H1 (cell line): ENCODE measurements at regions not wholly inside any gene's neighbourhood (a gene's known extent, or its start where the extent isn't known, plus 50 kb on each side); places are given as distances from the start of the nearest gene placed in this dataset.

Experiments used
- CTCF ChIA-PET: fragments of 300-600 bp; sonication (Branson Sonifier 250); formaldehyde crosslinking; loops from one replicate; lab custom pipeline; 2021; ENCODE audit not compliant: partially characterized antibody; lab: Charles Lee
- POLR2A ChIA-PET: fragments of 300-600 bp; sonication (Branson Sonifier 250); formaldehyde crosslinking; loops from one replicate; lab custom pipeline; 2021; ENCODE audit warnings: inconsistent platforms; ENCODE audit not compliant: partially characterized antibody; lab: Charles Lee
- DNase-seq, 2 experiments: peaks; one replicate each; pipeline versions ENCODE4 v3.0.0 to v3.0.0-alpha.2; 2010 to 2022; ENCODE audit warnings: low spot score in 2 of 2, low read depth in 1 of 2, mixed read lengths in 1 of 2
- FAIRE-seq: peaks from 2 replicates; lab custom pipeline; 2011; peaks lifted over from hg19 to GRCh38; lab: Jason Lieb, UNC
- H2AFZ ChIP-seq: 2 replicates; pipeline ENCODE4 v1.8.1; 2012; ENCODE audit warnings: low read length, inconsistent platforms
- H2AK5ac ChIP-seq: 2 replicates; pipeline ENCODE4 v1.6.1; 2013; ENCODE audit warnings: low read depth, low read length
- H2BK120ac ChIP-seq: replicated peaks from 2 replicates; pipeline ENCODE3; 2013; ENCODE audit warnings: low read depth, low read length, inconsistent platforms
- H2BK12ac ChIP-seq: 2 replicates; pipeline ENCODE4 v1.6.1; 2013; ENCODE audit warnings: low read depth, low read length
- H2BK15ac ChIP-seq: 2 replicates; pipeline ENCODE4 v1.6.1; 2013; ENCODE audit warnings: low read length
- H2BK20ac ChIP-seq: 2 replicates; pipeline ENCODE4 v1.6.1; 2013; ENCODE audit warnings: low read length
- H2BK5ac ChIP-seq: 2 replicates; pipeline ENCODE4 v1.6.1; 2013; ENCODE audit warnings: low read depth, low read length
- H3K14ac ChIP-seq: 2 replicates; pipeline ENCODE4 v1.6.1; 2013; ENCODE audit warnings: inconsistent platforms; ENCODE audit not compliant: insufficient read length
- H3K18ac ChIP-seq: 2 replicates; pipeline ENCODE4 v1.6.1; 2013; ENCODE audit warnings: low read length; ENCODE audit errors: extremely low read depth
- H3K23ac ChIP-seq: 2 replicates; pipeline ENCODE4 v1.6.1; 2013; ENCODE audit warnings: inconsistent platforms; ENCODE audit not compliant: insufficient read length
- H3K23me2 ChIP-seq: 2 replicates; pipeline ENCODE4 v1.6.1; 2013; ENCODE audit warnings: low read depth, low read length
- H3K27ac ChIP-seq: 2 replicates; pipeline ENCODE4 v1.6.1; 2011; ENCODE audit warnings: low read depth, low read length, inconsistent platforms
- H3K27me3 ChIP-seq, 4 experiments: replicated peaks in 1 of 4; 1 replicate in 1 of 4; 2 replicates in 3 of 4; pipeline versions ENCODE4 v1.6.1 to v1.8.1; 2011 to 2013; ENCODE audit warnings: low read length in 3 of 4, mild to moderate bottlenecking in 3 of 4, inconsistent platforms in 2 of 4, mixed read lengths in 2 of 4, moderate library complexity in 1 of 4; ENCODE audit not compliant: control insufficient read depth in 3 of 4, insufficient read depth in 3 of 4; ENCODE audit errors: extremely low read depth in 1 of 4
- H3K36me3 ChIP-seq, 4 experiments: 2 replicates each; pipeline versions ENCODE4 v1.6.1 to v1.8.1; 2011 to 2013; ENCODE audit warnings: mild to moderate bottlenecking in 4 of 4, low read length in 3 of 4, moderate library complexity in 2 of 4, control low read depth in 1 of 4, inconsistent platforms in 1 of 4; ENCODE audit not compliant: insufficient read depth in 4 of 4, control insufficient read depth in 2 of 4
- H3K4ac ChIP-seq: replicated peaks from 2 replicates; pipeline ENCODE3; 2013; ENCODE audit warnings: low read length, low read depth, mixed read lengths, inconsistent platforms; ENCODE audit not compliant: insufficient read length
- H3K4me1 ChIP-seq, 4 experiments: replicated peaks in 1 of 4; 1 replicate in 1 of 4; 2 replicates in 3 of 4; pipeline versions ENCODE4 v1.6.1 to v1.8.1; 2011 to 2013; ENCODE audit warnings: low read length in 3 of 4, inconsistent platforms in 2 of 4, mixed read lengths in 1 of 4; ENCODE audit not compliant: insufficient read depth in 4 of 4, control insufficient read depth in 3 of 4
- H3K4me2 ChIP-seq, 2 experiments: 2 replicates each; pipeline versions ENCODE4 v1.6.1 to v1.8.1; 2011 to 2013; ENCODE audit warnings: low read depth in 2 of 2, low read length in 2 of 2, control low read depth in 1 of 2, inconsistent platforms in 1 of 2, mild to moderate bottlenecking in 1 of 2; ENCODE audit not compliant: insufficient read depth in 1 of 2
- H3K4me3 ChIP-seq, 4 experiments: fragments of 200-600, 300-600 bp in 1 of 4; sonication (generic), shearing (Covaris generic), sonication (Bioruptor Twin) in 1 of 4; 2 replicates each; pipeline versions ENCODE4 v1.5.1 to v1.8.1; 2011 to 2016; ENCODE audit warnings: low read length in 4 of 4, low read depth in 3 of 4, control low read depth in 2 of 4, inconsistent platforms in 2 of 4, mild to moderate bottlenecking in 2 of 4, mixed read lengths in 1 of 4, moderate library complexity in 1 of 4; ENCODE audit not compliant: insufficient read depth in 2 of 4; ENCODE audit errors: extremely low read depth in 1 of 4
- H3K56ac ChIP-seq: replicated peaks from 2 replicates; pipeline ENCODE3; 2013; ENCODE audit warnings: low read depth, mild to moderate bottlenecking, mixed read lengths, low read length, inconsistent platforms; ENCODE audit not compliant: insufficient read length
- H3K79me1 ChIP-seq: 2 replicates; pipeline ENCODE4 v1.6.1; 2013; ENCODE audit warnings: low read depth, low read length, control low read depth
- H3K79me2 ChIP-seq, 2 experiments: 2 replicates each; pipeline versions ENCODE4 v1.6.1 to v1.8.1; 2012 to 2013; ENCODE audit warnings: low read length in 2 of 2, mild to moderate bottlenecking in 2 of 2, inconsistent platforms in 1 of 2; ENCODE audit not compliant: insufficient read depth in 2 of 2, control insufficient read depth in 1 of 2
- H3K9ac ChIP-seq, 4 experiments: replicated peaks in 1 of 4; 1 replicate in 1 of 4; 2 replicates in 3 of 4; pipeline versions ENCODE4 v1.6.1 to v1.8.1; 2011 to 2013; ENCODE audit warnings: low read depth in 3 of 4, low read length in 3 of 4, control low read depth in 2 of 4, mild to moderate bottlenecking in 2 of 4, moderate library complexity in 2 of 4, inconsistent platforms in 1 of 4; ENCODE audit errors: extremely low read depth in 1 of 4
- H3K9me3 ChIP-seq, 2 experiments: 2 replicates each; pipeline versions ENCODE4 v1.6.1 to v1.8.1; 2012 to 2013; ENCODE audit warnings: mild to moderate bottlenecking in 2 of 2, moderate library complexity in 2 of 2, control low read depth in 1 of 2, inconsistent platforms in 1 of 2, low read depth in 1 of 2, low read length in 1 of 2, mixed read lengths in 1 of 2; ENCODE audit not compliant: insufficient read depth in 2 of 2
- H4K20me1 ChIP-seq, 2 experiments: replicated peaks in 1 of 2; 2 replicates each; pipeline versions ENCODE3 to v1.8.1; 2011 to 2013; ENCODE audit warnings: inconsistent platforms in 2 of 2, low read length in 2 of 2, mild to moderate bottlenecking in 1 of 2; ENCODE audit not compliant: insufficient read depth in 2 of 2, control insufficient read depth in 1 of 2
- H4K5ac ChIP-seq: 2 replicates; pipeline ENCODE4 v1.6.1; 2013; ENCODE audit warnings: low read length, low read depth, mixed read lengths, inconsistent platforms; ENCODE audit not compliant: insufficient read length
- H4K8ac ChIP-seq: 2 replicates; pipeline ENCODE4 v1.8.0; 2013; ENCODE audit warnings: mild to moderate bottlenecking, moderate library complexity, low read length, inconsistent platforms; ENCODE audit not compliant: insufficient read depth; ENCODE audit errors: extremely low read depth
- H4K91ac ChIP-seq: replicated peaks from 2 replicates; pipeline ENCODE3; 2013; ENCODE audit warnings: low read length, mixed read lengths, inconsistent platforms; ENCODE audit not compliant: insufficient read length
- ASH2L ChIP-seq: fragments of 200-600, 300-600 bp; sonication (generic); IDR thresholded peaks from one replicate; pipeline ENCODE4 v1.7.1; 2017; ENCODE audit warnings: low read length
- BCL11A ChIP-seq, 2 experiments: IDR thresholded peaks; one replicate each; pipeline ENCODE4 v1.6.1; 2011; ENCODE audit warnings: low read depth in 2 of 2, low read length in 2 of 2, mild to moderate bottlenecking in 2 of 2
- CREB1 ChIP-seq: IDR thresholded peaks from 2 replicates; pipeline ENCODE4 v1.6.1; 2012; ENCODE audit warnings: inconsistent platforms
- KDM5A ChIP-seq: fragments of 200-600 bp; IDR thresholded peaks from 2 replicates; pipeline ENCODE4 v1.7.1; 2012; ENCODE audit warnings: mild to moderate bottlenecking, low read length, inconsistent platforms, mixed read lengths
- SIN3A ChIP-seq, 2 experiments: IDR thresholded peaks in 1 of 2; conservative IDR thresholded peaks in 1 of 2; 2 replicates each; pipeline ENCODE4 v1.6.1; 2011 to 2012; ENCODE audit warnings: low read length in 2 of 2, improper control_type of control experiment in 1 of 2, low read depth in 1 of 2, mild to moderate bottlenecking in 1 of 2
- SIRT6 ChIP-seq: IDR thresholded peaks from one replicate; pipeline ENCODE4 v1.7.1; 2012; ENCODE audit warnings: low read length, inconsistent platforms
- SP1 ChIP-seq: IDR thresholded peaks from 2 replicates; pipeline ENCODE4 v1.6.1; 2011; ENCODE audit warnings: low read depth, low read length
- YY1 ChIP-seq: IDR thresholded peaks from 2 replicates; pipeline ENCODE4 v1.6.1; 2011; ENCODE audit warnings: low read depth, mild to moderate bottlenecking, low read length
- WGBS, 2 experiments: shearing (Covaris generic) in 1 of 2; methylation state at CpG; one replicate each; pipeline versions ENCODE4 v1.1.6 to v1.1.7; 2013 to 2015; ENCODE audit warnings: low lambda C conversion rate in 2 of 2, mixed read lengths in 2 of 2, inconsistent platforms in 1 of 2, low coverage in 1 of 2, missing lambda C conversion rate in 1 of 2; ENCODE audit not compliant: insufficient replicate concordance in 2 of 2, insufficient coverage in 1 of 2, insufficient read length in 1 of 2; ENCODE audit errors: extremely low coverage in 1 of 2, missing lambda C conversion rate in 1 of 2; 5-methylcytosine and 5-hydroxymethylcytosine counted together

DNA sequence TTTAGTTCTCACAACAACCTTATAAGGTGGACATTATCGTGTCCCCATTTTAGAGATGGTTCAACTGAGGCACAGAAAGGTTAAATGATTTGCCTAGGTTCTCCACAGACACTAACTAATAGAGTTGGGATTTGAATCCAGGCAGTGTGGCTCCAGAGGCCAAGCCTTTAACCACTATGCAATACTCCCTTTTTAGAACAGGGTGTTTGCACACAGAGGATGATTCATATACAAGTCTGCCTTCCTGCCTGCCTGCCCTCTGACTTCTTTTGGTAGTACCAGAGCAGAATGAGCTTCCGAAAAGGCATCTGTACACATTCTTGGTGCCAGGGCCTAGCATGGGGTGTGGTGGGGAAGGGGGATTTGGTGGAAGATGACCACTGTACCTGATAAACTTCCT is 150.8 kb upstream of the ARHGEF9 start:
- H3K4me1 ChIP-seq, result peaks cover 0 to 6% (median 0%) of the 10 kb centered on the region in 4 experiments; a peak in 2 of 7 replicates
- no peak overlapping the region for H2AFZ ChIP-seq
- no peaks in the 10 kb centered on the region for H3K23me2 ChIP-seq
- no peaks in the 10 kb centered on the region for H3K9me3 ChIP-seq
- no peak overlapping the region for H2BK120ac ChIP-seq
- WGBS, 2 experiments, result 79% methylated on average over 2 of the region's 2 CpGs; no CpG with 5 or more reads in 1 of the 2 experiments
- no peak overlapping the region for H3K23ac ChIP-seq
- no peaks in the 10 kb centered on the region for H3K79me1 ChIP-seq
- no peaks in the 10 kb centered on the region for H3K36me3 ChIP-seq
- H2BK15ac ChIP-seq, result no peak overlapping the region
- H3K79me2 ChIP-seq, result no peaks in the 10 kb centered on the region
- no peak overlapping the region for H3K4me3 ChIP-seq
- no peak overlapping the region for H3K27ac ChIP-seq
- TF ChIP-seq KDM5A (no peak), BCL11A (IDR thresholded peaks at IDR 0.05; ENCODE audit: low read depth in 2 of 2, low read length in 2 of 2) (no peak), SP1 (no peak), CREB1 (no peak), SIN3A (conservative IDR thresholded peaks at IDR 0.05 in 1 of 2, IDR thresholded peaks at IDR 0.05 in 1 of 2; ENCODE audit: low read depth in 1 of 2, low read length in 2 of 2) (no peak), ASH2L (no peak), YY1 (no peak), SIRT6 (no peak)
- H2BK20ac ChIP-seq, result no peak overlapping the region
- DNase-seq (no peak), FAIRE-seq (no peak)
- no peak overlapping the region for H4K91ac ChIP-seq
- H3K27me3 ChIP-seq, result no peaks in the 10 kb centered on the region
- H3K4ac ChIP-seq, result no peak overlapping the region
- H4K8ac ChIP-seq, result no peak overlapping the region
- H2AK5ac ChIP-seq, result no peak overlapping the region
- no peak overlapping the region for H2BK12ac ChIP-seq
- no peak overlapping the region for H4K5ac ChIP-seq
- H2BK5ac ChIP-seq, result no peak overlapping the region
- no peak overlapping the region for H3K18ac ChIP-seq
- H3K56ac ChIP-seq, result no peak overlapping the region
- H3K4me2 ChIP-seq, result no peak overlapping the region
- no peaks in the 10 kb centered on the region for H4K20me1 ChIP-seq
- no peak overlapping the region for H3K9ac ChIP-seq
- ChIA-PET CTCF (no interaction called here), POLR2A (no interaction called here)
- no peak overlapping the region for H3K14ac ChIP-seq
